GM19023 (cell line): ENCODE measurements at regions not wholly inside any gene's neighbourhood (a gene's known extent, or its start where the extent isn't known, plus 50 kb on each side); places are given as distances from the start of the nearest gene placed in this dataset.

Source experiments
- ATAC-seq: cut with Tn5 transposase; IDR thresholded peaks from one replicate; pipeline ENCODE4 v1.9.1; 2021; ENCODE audit warnings: mild to moderate bottlenecking, moderate library complexity; ENCODE audit not compliant: unreplicated experiment

DNA sequence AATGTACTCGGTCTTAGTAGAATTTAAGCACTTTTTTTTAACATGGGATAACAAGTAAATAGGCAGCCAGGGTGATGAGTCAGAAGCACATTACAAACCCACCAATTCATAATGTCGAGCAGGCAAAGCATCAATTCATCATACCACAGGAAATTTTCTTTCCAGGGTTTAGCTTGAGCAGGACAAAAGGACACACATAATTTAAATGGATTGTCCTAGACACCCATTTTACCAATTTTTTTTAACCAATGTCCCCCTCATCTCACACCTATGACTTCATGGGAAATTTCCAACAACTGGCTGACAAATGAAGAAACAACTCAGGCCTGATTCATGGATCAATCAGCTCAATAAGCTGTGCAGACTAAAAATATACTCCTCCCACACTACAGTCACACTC, 58.8 kb upstream of the FOXG1 start:
- ATAC-seq: no peak

DNA sequence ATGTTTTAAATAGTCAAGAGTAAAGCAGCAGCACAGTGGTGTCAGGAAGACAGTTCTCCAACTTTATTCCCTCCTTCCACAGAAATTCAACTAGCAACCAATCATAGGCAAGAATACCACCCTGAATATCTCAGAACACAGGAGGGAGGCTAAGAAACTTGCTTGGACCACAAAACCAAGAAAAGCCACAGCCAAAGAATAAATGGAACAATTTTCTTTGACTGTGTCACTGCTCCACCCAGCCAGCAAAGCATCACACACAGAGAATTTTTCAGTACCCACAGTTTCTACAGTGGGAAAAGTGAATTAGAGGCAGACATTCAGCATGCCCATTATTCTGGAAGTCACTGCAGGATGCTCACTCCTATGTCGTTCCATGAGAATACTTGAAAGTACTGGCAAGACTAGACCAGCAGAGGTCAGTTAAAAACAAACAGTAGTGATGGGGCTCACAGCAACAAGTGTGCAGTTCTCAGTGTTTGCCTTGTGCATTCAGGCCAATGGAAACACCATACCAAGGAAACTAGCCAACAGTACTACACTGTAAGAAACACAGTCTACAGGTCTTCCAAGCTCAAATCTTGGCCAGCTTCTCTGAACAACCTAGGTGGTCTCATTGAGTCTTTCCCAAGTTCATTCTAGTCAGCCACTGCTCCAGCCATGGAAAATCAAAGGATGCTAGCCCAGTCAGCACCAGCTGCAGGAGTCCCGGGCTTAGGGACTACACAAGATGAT, 56.8 kb upstream of the FOXG1 start:
- ATAC-seq: no peak
